ENCODE measurements at regions not wholly inside any gene's neighbourhood (a gene's known extent, or its start where the extent isn't known, plus 50 kb on each side); places are given as distances from the start of the nearest gene placed in this dataset.

DNA sequence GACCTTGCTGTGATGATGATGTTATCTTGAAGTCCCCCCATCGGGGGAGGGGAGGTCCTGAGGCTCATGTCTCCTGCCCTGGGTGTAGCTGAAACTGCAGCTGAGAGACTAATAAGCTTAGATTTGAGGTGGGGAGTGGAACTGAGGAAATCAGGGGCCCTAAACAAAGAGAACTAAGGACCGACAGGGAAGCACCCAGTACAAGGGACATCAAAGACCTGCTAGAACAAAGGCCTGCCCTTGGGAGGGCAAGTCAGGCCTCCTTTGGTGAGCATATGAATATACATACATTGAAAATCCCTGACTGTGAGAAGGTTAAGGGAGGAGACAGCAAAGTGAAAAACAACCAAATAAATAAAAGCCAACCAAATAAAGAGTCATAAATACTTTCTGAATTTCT lies 1132.5 kb upstream of the CELF4 start:
- Histone ChIP-seq H3K36me3 (no peaks in the 10 kb centered on the region), H3K27me3 (ENCODE audit: low read depth) (no peaks in the 10 kb centered on the region), H3K27ac (no peak overlapping the region), H3K4me3 (no peak overlapping the region), H3K9me3 (no peaks in the 10 kb centered on the region), H3K4me1 (no peaks in the 10 kb centered on the region)
- intact Hi-C loops (cut with DNase I) = no loop called here
- TF ChIP-seq, protein P1, sequence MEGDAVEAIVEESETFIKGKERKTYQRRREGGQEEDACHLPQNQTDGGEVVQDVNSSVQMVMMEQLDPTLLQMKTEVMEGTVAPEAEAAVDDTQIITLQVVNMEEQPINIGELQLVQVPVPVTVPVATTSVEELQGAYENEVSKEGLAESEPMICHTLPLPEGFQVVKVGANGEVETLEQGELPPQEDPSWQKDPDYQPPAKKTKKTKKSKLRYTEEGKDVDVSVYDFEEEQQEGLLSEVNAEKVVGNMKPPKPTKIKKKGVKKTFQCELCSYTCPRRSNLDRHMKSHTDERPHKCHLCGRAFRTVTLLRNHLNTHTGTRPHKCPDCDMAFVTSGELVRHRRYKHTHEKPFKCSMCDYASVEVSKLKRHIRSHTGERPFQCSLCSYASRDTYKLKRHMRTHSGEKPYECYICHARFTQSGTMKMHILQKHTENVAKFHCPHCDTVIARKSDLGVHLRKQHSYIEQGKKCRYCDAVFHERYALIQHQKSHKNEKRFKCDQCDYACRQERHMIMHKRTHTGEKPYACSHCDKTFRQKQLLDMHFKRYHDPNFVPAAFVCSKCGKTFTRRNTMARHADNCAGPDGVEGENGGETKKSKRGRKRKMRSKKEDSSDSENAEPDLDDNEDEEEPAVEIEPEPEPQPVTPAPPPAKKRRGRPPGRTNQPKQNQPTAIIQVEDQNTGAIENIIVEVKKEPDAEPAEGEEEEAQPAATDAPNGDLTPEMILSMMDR (IDR thresholded peaks at IDR 0.05) = no peak
- ATAC-seq (no peak), DNase-seq (no peak)

DNA sequence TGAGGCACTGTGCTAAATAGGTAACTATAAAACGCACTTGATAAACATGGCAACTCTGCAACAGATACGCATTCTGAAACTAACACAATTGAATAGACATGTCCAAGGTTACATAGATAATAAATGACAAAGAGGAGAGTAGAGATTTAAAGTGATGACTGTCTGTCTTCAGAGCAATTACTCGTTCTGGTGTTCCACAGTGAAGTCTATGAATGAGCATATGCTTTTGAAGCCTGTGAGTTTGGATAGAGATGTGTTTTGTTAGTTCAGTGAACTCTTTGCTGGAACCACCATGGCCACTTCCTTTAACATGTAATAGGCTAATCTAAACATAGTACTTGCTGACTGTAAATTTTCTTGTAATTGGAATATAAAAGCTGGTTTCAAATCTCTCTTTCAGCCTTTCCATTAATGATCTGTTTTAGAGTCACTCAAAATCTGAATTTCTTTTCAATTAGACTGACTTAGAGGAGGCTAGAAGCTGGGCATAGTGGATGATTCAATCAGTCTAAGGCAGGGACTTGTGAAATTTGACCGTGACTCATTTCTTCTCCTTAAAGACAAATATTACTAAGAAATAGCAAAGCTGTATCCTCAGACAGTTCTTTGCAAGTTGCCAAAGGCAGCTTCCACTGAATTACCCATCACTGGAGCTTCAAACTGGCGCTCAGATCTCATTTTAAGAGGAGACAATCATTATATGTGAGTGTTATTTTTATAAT lies 1130.1 kb upstream of the CELF4 start:
- intact Hi-C loops (cut with DNase I) = no loop called here
- no peak for ATAC-seq

DNA sequence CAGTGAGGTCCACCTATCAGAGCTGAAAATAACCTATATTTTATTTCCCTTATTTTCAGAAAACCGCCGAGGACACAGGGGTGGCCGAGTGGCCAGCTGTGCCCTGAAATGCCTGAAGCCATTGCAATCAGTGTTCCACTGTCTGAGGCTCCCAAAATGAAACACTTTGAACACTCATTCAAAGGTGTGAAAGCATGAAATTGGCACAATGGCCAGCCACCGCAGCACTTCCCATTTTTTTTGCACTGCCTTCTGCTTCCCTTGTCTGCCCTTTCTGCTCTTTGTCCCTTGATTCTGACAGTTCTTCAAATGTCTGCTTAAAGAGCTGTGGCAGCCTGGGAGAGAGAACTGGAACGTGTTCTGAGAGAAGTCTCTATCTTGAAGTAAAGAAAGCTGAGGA lies 1127.5 kb upstream of the CELF4 start:
- TF ChIP-seq, protein P1 (IDR thresholded peaks at IDR 0.05) = no peak
- H3K4me1 ChIP-seq = no peaks in the 10 kb centered on the region
- ATAC-seq = no peak
- H3K9me3 ChIP-seq = no peaks in the 10 kb centered on the region
- no peaks in the 10 kb centered on the region for H3K36me3 ChIP-seq
- H3K27me3 ChIP-seq (ENCODE audit: low read depth) = no peaks in the 10 kb centered on the region
- DNase-seq = no peak
- no peak overlapping the region for H3K4me3 ChIP-seq
- no peak overlapping the region for H3K27ac ChIP-seq
- intact Hi-C loops (cut with DNase I) = no loop called here

More for the DNA sequence above, 1130.1 kb upstream of the CELF4 start:
- TF ChIP-seq, protein P1 (IDR thresholded peaks at IDR 0.05) = no peak
- no peak overlapping the region for H3K27ac ChIP-seq
- no peaks in the 10 kb centered on the region for H3K27me3 ChIP-seq (ENCODE audit: low read depth)
- no peak overlapping the region for H3K4me3 ChIP-seq
- no peak for DNase-seq
- H3K36me3 ChIP-seq = no peaks in the 10 kb centered on the region
- no peaks in the 10 kb centered on the region for H3K9me3 ChIP-seq
- H3K4me1 ChIP-seq = no peaks in the 10 kb centered on the region

DNA sequence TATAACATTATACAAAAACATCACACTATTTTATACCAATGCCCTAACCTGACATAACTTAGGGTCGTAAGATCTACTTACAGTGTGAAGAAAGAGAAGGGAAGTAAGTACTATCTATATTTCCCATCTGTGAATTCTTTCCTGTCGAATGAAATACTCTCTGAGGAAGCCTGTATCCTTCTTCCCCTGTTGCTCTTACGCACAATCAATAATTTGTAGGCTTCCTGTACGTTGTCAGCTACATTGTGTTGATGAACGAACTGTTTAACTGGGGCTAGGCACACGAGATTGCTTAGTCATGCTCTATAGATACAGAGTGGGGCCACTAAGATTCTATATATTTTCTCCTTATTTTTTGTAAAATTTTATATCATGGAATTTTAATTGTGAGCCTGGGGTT lies 1125.0 kb upstream of the CELF4 start:
- no peak overlapping the region for H3K4me3 ChIP-seq
- DNase-seq (no peak), ATAC-seq (no peak)
- intact Hi-C loops (cut with DNase I) = no loop called here
- H3K9me3 ChIP-seq = no peaks in the 10 kb centered on the region
- TF ChIP-seq, protein P1 (IDR thresholded peaks at IDR 0.05) = no peak
- no peaks in the 10 kb centered on the region for H3K4me1 ChIP-seq
- no peaks in the 10 kb centered on the region for H3K36me3 ChIP-seq
- no peak overlapping the region for H3K27ac ChIP-seq
- no peaks in the 10 kb centered on the region for H3K27me3 ChIP-seq (ENCODE audit: low read depth)

DNA sequence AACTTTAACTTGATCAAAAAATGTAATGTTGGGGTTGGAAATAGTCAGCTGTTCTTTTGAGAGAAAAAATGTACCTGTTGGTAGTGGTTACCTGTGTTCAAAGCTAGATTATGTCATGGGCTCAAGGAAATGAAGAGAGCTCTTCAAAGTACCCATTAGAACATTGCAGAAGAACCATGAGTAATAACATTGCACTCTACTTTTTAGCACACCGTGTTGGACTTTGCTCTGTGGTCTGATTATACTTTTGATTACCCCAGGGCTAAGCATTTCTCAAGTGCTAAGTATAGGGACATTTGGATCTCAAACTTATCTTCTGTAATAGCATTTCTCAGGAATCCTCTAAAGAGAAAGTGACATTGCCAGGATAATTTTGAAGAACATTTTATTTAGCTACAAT lies 1122.8 kb upstream of the CELF4 start:
- Histone ChIP-seq H3K27me3 (ENCODE audit: low read depth) (no peaks in the 10 kb centered on the region), H3K9me3 (no peaks in the 10 kb centered on the region), H3K4me1 (no peaks in the 10 kb centered on the region), H3K36me3 (no peaks in the 10 kb centered on the region), H3K27ac (no peak overlapping the region), H3K4me3 (no peak overlapping the region)
- no peak for DNase-seq
- no peak for ATAC-seq
- intact Hi-C loops (cut with DNase I) = no loop called here
- TF ChIP-seq, protein P1 (IDR thresholded peaks at IDR 0.05) = no peak
